GM21515 (cell line): ENCODE measurements at regions not wholly inside any gene's neighbourhood (a gene's known extent, or its start where the extent isn't known, plus 50 kb on each side); places are given as distances from the start of the nearest gene placed in this dataset.
A peak's percentile ranks its signal among the peaks of the same experiment; 100 is the strongest.

ENCODE experiments used
- ATAC-seq: cut with Tn5 transposase; IDR thresholded peaks from one replicate; pipeline ENCODE4 v1.9.1; 2021; ENCODE audit not compliant: unreplicated experiment

DNA sequence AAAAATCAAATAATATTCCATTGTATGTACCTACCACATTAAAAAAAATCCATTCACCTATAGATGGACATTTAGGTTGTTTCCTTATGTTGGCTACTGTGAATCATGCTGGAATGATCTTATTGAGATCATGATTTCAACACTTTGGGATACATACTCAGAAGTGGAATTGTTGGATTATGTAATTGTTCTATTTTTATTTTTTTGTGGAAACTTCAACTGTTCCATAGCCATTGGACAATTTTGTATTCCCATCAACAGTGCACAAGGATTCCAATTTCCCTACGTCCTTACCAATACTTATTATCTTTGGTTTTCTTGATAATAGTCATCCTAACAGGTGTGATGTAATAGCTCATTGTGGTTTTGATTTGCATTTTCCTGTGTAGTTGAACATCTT is 834.0 kb downstream of the MAFB start:
- no peak for ATAC-seq

DNA sequence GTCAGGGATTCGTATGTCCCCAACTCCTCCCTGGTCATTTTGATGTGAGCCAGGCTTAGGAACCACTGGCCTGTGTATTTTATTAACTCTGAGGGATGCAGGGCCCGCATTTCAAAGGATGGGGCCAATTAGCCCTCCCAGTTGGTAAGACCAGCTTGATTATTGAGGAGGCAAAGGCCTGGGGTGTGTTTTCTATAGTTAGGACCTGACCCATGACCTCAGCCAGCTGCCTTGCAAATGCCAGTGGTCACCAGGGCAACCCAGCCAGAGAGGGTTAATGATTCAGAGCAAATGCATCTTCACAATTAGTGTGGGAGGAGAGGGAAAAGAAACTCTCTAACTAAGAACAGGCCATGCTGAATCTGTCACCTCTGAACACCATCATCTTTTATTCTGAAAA is 835.4 kb downstream of the MAFB start:
- no peak for ATAC-seq

DNA sequence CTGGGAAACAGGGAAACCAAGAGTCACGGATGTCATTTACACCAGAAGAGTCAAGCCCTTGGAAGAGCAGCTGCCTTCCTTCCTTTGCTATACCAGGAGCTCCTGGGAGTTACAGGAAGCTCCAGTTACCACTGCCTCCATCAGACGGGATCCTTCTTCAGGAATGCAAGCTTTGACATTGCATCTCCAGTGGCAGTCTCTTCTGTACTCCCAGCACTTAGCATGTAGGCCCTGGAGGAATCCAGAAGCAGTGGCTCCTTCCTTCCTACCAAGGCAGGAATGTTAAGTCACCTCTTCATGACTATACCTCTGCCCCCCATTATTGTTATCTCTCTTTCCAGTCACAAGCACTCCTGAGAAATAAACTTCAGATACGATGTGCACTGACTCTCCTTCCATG is 836.0 kb downstream of the MAFB start:
- no peak for ATAC-seq

DNA sequence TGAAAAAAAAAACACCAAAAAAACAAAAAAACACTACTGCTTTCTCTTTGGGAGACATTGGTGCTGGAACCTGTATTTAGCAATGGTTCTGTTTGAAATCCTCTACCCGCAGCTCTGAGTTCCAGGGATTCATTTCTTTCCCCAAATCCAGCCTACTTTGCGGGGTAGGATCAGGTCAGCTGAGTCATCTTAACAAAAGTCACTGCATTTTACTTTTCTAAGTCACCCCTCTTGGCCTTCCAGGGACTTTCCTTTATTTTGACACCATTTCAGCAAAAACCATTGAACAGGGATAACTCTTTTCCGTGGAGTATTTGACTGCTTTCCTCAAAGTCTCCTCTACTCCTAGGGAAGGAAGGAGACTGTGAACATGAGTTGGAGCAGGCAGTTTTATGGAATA is 837.6 kb downstream of the MAFB start:
- no peak for ATAC-seq

DNA sequence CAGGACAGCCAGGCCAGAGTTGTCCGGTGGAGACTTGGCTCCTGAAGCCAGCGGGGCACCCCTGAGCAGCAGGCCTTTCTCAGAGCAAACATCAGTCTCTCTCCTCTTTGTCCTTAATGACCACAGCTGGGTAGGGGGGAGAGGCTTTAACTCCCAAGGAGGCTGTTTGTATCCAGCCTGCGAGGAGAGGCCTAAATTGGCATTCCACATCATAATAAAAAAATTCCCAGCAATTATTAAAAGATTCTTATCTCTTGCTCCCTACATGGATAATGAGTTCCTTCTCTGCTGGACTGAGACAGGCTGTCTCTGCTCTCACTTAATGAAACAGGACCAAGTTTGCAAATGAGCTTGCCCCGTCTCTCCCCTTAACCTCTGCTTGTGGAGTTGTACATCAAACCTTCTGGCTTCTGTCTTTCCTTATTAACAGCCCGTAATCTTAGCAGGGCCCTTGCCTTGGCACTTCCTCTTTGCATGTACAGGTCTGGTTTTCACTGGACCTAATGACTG is 838.2 kb downstream of the MAFB start:
- ATAC-seq: no peak

DNA sequence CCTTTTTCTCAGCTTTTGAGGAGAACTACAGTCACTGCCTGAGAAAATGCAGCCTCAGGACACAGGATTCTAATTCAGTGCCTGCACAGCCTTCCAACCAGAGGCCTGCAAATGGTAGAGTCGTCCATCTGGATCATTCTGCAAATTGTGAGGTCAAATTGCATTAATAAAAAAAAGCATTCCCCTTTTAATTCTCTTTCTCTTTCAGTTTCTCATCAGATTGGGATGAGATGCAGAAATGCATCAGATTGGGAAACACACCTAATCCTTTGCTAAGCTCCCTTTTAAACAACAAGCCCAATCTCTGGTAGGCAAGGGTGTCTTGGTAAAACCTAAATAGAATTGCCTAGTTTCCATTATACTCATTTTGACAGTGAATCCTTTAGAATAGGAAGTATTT is 838.8 kb downstream of the MAFB start:
- ATAC-seq: no peak

DNA sequence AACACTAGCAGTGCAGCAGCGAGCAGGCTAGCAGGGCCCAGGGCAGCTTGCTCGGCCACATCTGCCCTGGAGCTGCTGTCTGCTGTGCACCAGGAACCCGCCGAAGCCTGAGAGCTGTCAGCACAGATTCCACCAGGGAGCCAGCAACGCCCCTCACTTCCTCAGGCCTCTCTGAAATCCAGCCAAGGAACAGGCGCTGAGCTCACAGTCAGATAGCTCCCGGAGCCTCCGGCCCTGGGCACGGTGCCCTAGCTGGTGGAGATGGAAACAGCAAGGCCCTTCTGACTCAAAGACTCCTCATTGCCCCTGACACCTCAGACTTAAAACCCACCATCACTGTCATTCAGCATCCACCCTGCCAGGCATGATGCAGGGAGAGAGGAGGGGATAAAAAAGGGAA is 839.4 kb downstream of the MAFB start:
- no peak for ATAC-seq

DNA sequence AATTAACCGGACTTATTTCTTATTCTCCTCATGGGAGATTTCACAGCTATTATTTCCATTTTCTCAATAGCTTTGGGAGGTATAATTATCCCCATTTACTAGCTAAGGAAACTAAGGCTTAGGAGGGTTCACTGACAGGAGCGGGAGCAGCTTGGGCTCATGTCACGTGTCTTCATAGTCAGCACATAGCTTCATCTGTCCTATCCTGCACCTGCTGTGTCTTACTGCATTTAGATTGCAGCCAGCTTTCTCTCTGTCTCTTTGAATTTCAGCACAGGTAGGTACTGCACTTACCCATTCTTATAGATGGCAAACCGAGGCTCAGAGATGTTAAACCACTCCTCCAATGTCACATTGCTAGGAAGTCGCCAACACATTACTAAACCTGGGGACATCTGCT is 839.9 kb downstream of the MAFB start:
- ATAC-seq: no peak

DNA sequence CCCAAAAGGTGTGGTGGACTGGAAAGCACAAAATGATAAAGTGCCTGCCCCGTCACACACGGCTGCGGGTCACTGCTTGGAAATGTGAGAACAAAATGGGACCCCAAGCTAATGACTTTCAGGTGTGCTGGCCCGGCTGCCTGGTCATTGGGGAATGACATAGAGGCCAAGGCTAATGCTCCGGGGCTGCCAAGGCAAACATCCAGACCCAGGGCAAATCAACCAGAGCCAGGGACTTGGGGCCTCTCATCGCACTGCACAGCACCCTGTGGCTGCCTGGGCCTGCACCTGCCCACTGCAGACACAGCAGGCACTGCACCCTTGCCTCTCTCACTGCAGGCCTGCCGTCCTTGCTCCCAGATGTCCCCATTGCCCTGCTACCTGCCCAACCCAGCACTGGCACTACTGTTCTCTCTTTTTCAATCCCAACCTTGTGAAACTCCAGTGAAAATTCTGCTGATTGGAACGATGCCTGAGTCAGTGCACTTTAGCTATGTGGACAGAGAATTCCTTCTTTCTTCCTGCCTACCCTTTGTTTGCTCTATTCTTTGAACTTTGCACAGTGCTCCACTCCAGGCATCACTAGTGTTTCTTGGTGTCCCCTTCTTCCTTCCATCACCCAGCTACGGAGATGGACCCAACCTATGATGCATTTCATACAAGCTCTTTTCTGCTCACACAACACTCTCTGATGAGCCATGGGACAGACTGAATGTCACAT is 849.5 kb downstream of the MAFB start:
- no peak for ATAC-seq

DNA sequence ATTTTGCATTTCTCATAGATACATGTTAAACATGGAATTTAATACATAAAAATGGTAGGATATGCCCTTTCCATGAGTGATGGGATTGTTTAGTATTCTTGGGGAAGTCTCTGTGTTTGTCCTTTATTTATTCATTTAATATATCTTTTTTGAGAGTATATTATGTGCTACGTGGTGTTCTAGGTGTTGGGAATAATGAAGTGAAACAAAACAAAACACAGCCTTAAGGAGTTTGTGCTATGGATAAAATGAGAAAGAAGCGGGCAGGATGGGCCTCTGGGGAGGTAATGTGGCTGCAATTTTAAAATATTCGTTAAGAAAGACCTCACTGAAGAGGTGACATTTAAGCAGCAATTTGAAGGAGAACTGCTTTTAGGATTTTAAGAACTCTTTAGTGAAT is 851.5 kb downstream of the MAFB start:
- ATAC-seq: no peak

DNA sequence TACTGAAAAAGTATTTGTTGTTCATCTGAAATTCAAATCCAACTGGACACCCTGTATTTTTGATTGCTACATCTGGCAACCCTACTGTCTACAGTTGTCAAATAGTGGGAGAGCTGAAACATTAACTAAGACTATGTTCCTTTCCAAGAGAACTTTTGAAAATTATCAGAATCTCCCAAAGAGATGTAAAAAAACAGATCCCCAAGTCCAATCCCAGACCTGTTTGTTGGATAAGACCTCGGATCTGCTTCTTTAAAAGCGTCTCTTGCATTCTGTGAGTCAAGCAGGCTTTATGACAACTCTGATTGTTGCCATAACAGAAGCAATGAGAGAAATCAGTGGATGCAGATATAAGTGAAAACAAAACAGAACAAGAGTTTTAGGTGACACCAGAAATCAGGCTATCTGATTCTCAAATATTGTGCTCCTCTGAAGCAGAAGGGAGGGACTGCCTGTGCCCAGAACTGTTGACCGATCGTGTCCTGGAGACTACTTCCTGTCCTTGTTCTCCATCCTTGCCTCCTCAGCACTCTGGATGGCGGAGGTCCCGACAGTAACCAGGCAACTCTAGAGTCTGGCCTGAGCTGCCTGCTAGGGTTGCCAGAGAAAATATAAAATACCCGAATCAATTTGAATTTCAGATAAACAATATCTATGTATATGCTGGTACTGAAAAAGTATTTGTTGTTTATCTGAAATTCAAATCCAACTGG is 853.8 kb downstream of the MAFB start:
- no peak for ATAC-seq

DNA sequence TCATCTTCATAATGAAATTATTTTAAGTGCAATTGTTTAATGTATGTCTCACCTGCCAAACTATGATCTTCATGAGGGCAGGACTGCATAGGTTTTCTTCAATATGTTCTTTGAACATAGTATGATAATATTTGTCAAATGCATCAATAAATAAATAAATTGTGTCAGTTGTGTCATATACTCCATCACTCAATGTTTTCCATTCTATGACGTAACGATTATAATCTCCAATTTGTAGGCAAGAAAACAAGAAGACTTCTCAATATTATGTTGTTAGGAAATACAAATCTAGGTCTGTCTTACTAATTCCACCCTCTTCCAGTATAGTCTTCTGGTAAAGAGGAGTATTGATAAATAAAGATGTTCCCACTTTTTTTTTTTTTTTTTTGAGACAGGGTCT is 858.1 kb downstream of the MAFB start:
- no peak for ATAC-seq

DNA sequence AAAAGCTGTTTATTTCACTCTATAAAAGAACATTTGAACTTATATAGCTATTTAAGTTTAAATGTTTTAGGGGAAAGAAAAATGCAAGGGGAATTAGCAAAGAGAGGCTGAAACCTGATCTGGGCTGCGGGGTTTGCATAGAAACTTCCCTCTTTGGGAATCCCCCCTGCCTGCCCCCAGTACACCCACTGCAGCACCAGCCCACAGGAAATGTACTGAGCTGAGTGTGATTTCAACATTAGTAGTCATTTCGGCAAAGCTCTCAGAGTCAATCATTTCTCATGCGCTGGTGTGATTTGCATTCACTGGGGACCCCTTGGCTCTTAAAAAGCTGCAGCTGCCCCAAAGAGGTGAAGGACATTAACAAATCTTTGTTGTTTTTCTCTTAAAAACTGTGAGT is 859.4 kb downstream of the MAFB start:
- peak; percentile 85 for ATAC-seq

DNA sequence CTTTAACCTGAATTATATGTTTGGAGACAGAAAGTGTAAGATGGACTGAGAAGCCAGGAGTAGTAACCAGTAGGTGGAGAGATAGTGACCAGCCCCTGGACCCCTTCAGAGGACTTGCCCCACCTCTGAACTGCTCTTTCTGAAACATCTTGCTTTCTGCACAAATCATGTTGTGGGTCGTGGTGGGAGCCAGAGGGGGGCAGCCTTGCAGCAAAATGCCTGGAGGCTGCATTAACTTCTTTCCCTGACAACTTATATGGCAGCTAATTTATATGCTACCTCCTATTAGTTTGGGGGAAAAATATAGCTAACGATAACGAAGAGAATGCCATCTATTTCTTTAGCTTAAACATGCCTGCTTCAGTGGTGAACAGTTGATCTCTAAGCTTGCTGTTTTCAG is 859.8 kb downstream of the MAFB start:
- peak; percentile 16 for ATAC-seq

DNA sequence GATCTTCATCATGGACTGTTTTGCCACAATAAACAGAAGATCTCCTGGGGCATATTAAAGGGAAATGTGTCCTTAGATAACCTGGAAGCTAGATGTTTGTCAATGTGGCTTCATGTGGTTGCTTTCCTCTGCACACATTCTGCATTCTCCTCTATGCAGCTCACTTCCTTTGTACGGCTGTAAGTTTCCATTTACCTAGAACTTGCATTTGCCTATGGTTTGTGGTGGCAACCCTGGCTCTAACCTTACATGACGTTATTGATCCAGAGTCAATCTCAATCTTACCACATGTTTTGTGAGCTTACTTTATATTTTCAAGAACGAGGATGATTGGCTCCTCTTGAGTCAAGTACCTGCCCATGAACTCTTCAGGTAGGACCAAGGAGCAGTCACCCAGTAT is 863.1 kb downstream of the MAFB start:
- ATAC-seq: no peak

DNA sequence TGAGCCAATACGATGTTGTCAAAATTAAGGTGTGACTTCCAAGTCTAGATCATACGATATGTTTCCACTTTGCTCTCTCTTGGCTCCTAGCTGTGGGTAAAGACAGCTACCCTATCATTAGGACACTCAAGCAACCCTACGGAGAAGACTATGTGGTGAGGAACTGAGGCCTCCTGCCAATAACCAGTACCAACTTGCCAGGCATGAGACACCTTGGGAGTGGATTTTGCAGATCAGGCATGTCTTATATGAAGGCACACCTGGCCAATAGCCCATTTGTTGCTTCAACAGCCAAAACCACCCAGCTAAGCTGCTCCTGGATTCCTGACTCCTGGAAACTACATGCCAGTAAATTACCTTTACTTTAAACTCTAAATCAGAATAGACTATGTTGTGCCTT is 863.4 kb downstream of the DHX35 start:
- no peak for ATAC-seq

DNA sequence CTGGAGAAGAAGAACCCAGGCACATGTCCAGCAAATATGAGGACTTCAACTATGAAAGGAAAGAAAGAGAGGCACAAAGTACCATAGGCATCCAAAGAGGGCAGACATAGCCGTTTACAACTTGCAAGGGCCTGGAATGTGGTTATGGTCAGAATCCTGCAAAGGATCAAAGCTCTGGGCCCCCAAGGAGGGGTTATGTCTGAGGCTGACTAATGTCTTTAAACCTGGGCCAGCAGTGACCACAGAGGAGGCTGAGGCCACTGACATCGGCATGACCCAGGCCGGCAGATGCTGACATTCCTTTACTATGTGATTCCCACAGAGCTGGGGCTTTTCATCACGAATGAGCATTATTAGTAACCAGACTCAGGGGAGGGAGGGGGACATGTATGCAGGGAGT is 861.1 kb downstream of the DHX35 start:
- no peak for ATAC-seq

DNA sequence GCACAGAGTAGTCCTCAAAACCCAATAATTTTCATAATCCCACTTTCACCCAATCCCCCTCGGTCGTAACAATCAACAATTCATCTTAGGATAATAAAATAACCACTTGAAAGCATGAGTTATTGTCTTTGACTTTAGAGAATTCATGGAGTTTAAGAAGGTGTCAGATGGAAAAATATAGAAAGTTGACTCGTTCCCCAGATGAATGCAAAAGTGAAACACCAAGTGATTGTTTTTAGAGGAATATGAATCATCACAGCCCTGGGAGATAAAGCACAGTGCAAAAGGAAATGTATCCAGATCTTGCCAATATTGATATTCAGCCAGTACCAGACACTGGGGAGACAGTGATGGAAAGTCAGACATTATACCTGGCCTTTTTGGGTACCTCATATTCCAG is 860.5 kb downstream of the DHX35 start:
- no peak for ATAC-seq

DNA sequence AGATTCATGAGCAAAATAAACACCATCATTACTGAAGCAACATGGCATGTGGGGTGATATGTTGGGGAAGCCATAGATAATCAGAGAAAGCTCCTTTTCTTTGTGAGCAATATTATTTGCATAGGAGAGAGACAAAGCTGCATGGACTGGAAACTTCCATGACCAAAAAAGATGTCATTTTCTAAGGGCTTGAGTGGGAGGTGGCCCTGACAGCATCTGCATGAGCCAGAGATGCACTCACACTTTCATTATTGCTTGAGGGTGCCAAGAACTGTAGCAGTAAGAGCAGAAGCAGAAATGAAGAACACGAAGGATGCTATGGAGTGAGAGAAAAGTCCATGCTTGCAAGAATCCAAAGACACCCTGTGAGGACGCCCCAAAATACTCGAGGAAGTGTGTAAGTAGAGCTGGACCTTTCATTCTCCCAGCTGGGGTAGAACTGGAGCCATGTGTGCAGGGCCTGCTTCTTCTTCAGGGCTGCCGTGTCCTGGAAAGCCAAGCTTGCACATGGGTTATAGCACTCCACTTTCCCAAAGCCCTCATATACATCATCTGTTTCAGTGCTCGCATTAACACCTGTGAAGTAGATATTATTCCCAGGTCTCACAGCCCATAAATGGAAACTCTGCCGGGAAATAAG is 851.2 kb downstream of the DHX35 start:
- ATAC-seq: no peak

DNA sequence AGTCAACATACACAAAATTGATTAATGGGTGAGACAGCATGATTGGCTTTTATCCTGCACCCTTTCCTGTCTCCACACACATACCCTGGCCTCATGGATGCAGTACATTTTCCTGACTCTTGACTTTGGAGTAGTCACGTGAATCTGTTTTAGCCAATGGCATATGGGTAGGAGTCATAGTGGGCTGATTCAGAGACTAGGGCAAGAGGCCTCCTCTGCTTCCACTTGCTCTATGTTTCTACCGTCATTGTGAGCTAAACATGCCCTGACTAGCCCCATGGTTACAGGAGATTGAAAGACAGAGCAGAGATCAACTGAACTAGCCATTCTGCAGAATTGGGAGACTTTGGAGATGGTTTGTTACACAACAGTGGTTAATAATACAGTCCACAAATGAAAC is 850.0 kb downstream of the DHX35 start:
- no peak for ATAC-seq

DNA sequence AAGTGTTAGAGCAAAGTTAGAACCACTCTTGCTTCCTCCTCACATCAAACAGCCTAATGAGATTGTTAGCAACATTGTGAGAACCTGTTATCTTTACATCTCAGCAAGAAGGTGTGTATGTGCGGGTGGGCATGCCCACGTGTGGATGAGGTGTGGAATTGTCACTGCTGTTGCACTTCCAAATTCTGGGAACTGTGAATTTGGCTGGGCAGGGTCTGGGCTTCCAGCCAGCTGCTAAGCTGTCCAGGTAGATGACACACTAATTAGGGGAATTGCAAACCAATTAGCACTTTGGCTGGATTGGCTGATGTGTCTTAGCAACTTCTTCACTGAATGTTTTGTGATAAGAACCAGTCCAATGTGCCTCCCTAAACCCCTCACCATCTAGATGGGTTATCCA is 848.2 kb downstream of the DHX35 start:
- no peak for ATAC-seq

DNA sequence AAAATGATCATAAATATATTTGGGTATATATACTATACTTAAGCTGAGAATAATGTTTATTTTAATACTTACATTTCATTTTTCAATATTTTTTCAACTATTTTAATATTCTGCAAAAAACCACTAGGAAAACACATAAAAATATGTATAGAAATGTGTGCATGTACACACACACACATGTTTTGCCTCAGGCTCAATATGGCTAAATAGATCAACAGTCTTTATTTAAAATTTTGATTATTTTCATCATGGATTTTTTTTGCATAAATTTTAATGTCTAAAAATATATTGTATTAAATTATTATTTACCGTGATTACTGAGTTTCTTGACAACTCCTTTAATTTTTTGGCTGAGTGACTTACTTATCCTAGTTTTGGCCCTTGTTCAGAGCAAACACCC is 846.5 kb downstream of the DHX35 start:
- ATAC-seq: no peak
